ENCODE measurements at regions not wholly inside any gene's neighbourhood (a gene's known extent, or its start where the extent isn't known, plus 50 kb on each side); places are given as distances from the start of the nearest gene placed in this dataset.

DNA sequence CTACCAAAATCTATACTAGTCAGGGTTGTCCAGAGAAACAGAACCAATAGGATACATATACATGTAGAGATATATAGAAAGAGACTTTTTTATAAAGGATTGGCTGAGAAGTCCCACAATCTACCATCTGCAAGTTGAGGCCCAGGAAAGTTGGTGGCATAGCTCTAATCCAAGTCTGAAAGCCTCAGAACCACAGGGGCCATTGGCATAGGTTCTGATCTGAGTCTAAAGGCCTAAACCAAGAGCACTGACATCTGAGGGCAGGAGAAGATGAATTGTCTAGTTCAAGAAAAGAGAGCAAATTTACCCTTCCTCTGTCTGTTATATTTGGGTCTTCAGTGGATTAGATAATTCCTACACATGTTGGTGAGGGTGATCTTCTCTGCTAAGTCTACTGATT, 433.1 kb downstream of the ADAMTS20 start:
- Histone ChIP-seq H3K4me3 (ENCODE audit: extremely low read depth, insufficient read depth, low read length, poor library complexity, severe bottlenecking) (no peak overlapping the region), H3K36me3 (ENCODE audit: control insufficient read depth, insufficient read depth, low read length) (no peaks in the 10 kb centered on the region), H3K4me1 (ENCODE audit: control insufficient read depth, insufficient read depth, low read length, poor library complexity, severe bottlenecking) (no peaks in the 10 kb centered on the region), H3K27ac (ENCODE audit: low read depth, low read length, severe bottlenecking) (no peak overlapping the region), H3K9me3 (ENCODE audit: control insufficient read depth, low read length) (no peaks in the 10 kb centered on the region)

DNA sequence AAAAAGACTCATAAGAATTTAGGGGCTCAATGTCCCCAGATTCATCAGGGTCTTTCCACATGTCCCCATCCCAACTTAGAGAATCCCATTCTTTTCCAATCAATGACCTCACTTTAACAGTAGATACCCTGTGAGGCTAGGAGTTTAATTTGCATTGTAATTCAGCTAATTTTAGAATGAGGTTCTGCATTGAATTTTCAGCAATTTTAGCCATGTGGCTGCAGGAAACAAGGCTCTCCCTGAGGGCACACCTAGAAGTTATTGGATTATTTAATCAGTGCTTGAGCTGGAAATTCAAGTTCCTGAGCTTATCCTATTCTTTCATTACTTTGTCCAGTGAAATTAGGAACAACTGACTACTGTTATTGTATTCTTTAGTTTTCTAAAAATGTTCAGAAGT, 433.8 kb downstream of the ADAMTS20 start:
- Histone ChIP-seq H3K9me3 (ENCODE audit: control insufficient read depth, low read length) (no peaks in the 10 kb centered on the region), H3K27ac (ENCODE audit: low read depth, low read length, severe bottlenecking) (no peak overlapping the region), H3K4me3 (ENCODE audit: extremely low read depth, insufficient read depth, low read length, poor library complexity, severe bottlenecking) (no peak overlapping the region), H3K4me1 (ENCODE audit: control insufficient read depth, insufficient read depth, low read length, poor library complexity, severe bottlenecking) (no peaks in the 10 kb centered on the region), H3K36me3 (ENCODE audit: control insufficient read depth, insufficient read depth, low read length) (no peaks in the 10 kb centered on the region)

DNA sequence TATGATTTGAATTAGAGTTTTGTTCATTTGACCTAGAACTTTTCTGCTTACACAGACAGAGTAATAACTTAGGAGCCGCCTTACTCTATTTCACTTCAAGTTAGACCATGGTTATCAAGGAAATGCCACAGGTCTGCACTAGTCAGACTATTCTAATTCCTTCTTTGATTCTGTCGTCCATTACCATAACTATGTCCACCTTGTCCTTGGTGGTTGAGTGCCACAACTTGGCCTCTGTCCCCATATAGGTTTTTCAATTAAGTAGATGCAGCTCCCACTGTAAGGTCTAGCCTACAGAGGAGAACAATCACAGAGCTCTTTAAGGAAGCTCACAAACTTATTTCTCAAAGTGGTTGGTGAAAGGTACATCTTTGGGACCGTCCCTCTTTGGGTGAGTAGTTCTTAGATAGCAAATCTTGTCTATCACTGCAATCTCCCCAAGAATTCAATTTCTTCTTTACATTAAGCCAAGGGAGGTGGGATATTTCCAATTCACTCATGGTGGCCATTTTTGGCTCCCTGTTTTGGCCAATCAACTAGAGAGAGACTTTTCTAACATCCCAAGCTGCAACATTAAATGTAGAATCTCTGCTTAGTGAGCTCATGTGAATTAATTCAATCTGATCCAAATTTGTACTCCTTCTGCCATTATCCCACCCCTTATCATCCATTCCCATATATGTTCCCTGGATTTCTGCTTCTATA, 434.6 kb downstream of the ADAMTS20 start:
- WGBS, 2 experiments (ENCODE audit: insufficient coverage in 2 of 2): 94 to 95% methylated on average over 2 of the region's 3 CpGs
- Histone ChIP-seq H3K4me1 (ENCODE audit: control insufficient read depth, insufficient read depth, low read length, poor library complexity, severe bottlenecking) (peaks cover 4% of the 10 kb centered on the region), H3K9me3 (ENCODE audit: control insufficient read depth, low read length) (no peaks in the 10 kb centered on the region), H3K27ac (ENCODE audit: low read depth, low read length, severe bottlenecking) (no peak overlapping the region), H3K36me3 (ENCODE audit: control insufficient read depth, insufficient read depth, low read length) (no peaks in the 10 kb centered on the region), H3K4me3 (ENCODE audit: extremely low read depth, insufficient read depth, low read length, poor library complexity, severe bottlenecking) (no peak overlapping the region)

DNA sequence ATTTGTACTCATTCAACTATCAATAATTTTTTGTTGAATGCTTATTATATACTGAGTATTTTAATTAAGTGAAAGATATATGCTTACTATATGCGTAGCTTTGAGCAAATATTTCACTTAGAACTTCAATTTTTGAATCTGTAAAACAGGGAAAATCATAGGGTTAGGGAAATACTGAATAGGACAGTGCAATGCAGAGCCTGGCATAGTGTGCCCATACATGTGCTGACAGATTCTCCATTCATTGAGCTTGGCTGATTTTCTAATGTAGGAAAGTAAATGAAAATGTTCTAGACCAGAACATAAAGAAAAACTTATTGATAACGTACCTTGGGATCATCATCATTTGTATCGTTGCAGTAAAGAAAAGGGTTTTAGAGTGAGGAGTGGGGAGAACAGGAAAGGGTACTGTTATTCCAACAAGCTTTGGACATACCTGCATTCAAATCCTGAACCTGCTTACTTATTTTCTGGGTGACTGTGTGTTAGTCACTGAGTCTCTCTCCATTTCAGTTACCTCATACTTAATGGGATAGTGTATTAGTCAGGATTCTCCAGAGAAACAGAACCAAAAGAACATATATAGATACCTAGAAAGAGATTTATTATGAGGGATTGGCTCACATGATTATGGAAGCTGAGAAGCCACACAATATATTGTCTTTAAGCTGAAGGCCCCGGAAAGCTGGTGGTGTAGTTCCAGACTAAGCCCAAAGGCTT, 436.4 kb downstream of the ADAMTS20 start:
- 95 to 100% methylated on average over 1 to 4 of the region's 4 CpGs for WGBS, 2 experiments (ENCODE audit: insufficient coverage in 2 of 2)
- H3K4me1 ChIP-seq (ENCODE audit: control insufficient read depth, insufficient read depth, low read length, poor library complexity, severe bottlenecking): peaks cover 11% of the 10 kb centered on the region
- H3K9me3 ChIP-seq (ENCODE audit: control insufficient read depth, low read length): no peaks in the 10 kb centered on the region
- H3K27ac ChIP-seq (ENCODE audit: low read depth, low read length, severe bottlenecking): no peak overlapping the region
- no peak overlapping the region for H3K4me3 ChIP-seq (ENCODE audit: extremely low read depth, insufficient read depth, low read length, poor library complexity, severe bottlenecking)
- no peaks in the 10 kb centered on the region for H3K36me3 ChIP-seq (ENCODE audit: control insufficient read depth, insufficient read depth, low read length)

DNA sequence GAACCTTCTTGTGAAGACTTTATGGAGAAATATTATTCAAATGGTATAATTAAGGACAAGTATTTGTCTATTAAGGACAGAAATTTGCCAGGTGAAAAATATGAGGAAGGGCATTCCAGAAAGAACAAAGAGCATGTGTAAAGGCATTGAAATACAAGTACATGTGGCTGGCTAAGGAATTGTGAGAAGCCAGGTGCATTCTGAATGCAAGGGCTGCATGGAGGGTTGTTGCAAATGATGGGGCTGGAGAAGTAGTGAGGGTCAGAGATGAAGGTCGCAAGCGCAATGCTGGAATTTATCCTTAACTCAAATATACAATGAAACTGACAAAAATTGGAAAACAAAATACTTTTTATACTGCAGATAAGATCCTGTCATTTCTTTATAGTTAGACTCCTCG, 437.7 kb downstream of the ADAMTS20 start:
- no peaks in the 10 kb centered on the region for H3K9me3 ChIP-seq (ENCODE audit: control insufficient read depth, low read length)
- H3K4me1 ChIP-seq (ENCODE audit: control insufficient read depth, insufficient read depth, low read length, poor library complexity, severe bottlenecking): peaks cover 11% of the 10 kb centered on the region
- no peaks in the 10 kb centered on the region for H3K36me3 ChIP-seq (ENCODE audit: control insufficient read depth, insufficient read depth, low read length)
- H3K27ac ChIP-seq (ENCODE audit: low read depth, low read length, severe bottlenecking): no peak overlapping the region
- H3K4me3 ChIP-seq (ENCODE audit: extremely low read depth, insufficient read depth, low read length, poor library complexity, severe bottlenecking): no peak overlapping the region
- WGBS, 2 experiments (ENCODE audit: insufficient coverage in 2 of 2): no CpG with 5 or more reads among the region's 3 CpGs

DNA sequence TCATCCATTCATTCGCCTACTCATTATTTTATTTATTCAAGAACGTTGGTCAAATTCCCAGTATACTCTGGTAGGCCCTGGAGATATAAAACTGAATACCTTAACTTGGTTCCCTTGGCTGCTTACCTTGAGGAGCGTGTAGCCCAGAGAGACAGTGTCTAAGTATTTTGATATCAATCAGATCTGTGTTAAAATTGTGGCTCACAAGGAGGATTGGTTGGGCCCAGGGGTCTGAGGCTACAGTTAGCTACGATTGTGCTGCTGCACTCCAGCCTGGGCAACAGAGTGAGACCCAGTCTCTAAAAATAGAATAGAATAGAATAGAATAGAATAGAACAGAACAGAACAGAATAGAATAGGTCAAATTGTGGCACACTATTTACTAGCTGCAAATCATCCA, 438.4 kb downstream of the ADAMTS20 start:
- Histone ChIP-seq H3K36me3 (ENCODE audit: control insufficient read depth, insufficient read depth, low read length) (no peaks in the 10 kb centered on the region), H3K4me3 (ENCODE audit: extremely low read depth, insufficient read depth, low read length, poor library complexity, severe bottlenecking) (no peak overlapping the region), H3K9me3 (ENCODE audit: control insufficient read depth, low read length) (no peaks in the 10 kb centered on the region), H3K4me1 (ENCODE audit: control insufficient read depth, insufficient read depth, low read length, poor library complexity, severe bottlenecking) (peaks cover 11% of the 10 kb centered on the region), H3K27ac (ENCODE audit: low read depth, low read length, severe bottlenecking) (no peak overlapping the region)
- 97 to 100% methylated on average over 2 to 4 of the region's 4 CpGs for WGBS, 2 experiments (ENCODE audit: insufficient coverage in 2 of 2)

DNA sequence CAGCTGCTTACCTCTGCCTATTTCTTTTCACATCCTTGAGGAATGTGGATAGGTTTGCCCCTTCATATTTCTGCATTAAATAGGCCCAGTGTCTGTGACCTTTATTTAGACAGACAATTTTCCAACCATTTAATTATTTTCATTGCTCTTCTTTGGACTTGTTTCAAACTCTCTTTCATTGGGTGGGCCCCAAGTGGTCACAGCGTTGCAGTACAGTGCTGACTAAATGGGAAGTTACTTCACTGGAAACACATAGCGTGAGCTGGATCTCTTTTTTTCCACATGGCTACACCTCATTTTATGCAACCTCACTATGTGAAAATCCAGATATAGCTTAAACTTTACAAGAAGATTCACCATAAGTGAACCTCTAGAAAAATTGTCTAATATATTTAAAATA, 438.9 kb downstream of the ADAMTS20 start:
- Histone ChIP-seq H3K27ac (ENCODE audit: low read depth, low read length, severe bottlenecking) (peak overlapping the region; percentile 96), H3K36me3 (ENCODE audit: control insufficient read depth, insufficient read depth, low read length) (no peaks in the 10 kb centered on the region), H3K4me1 (ENCODE audit: control insufficient read depth, insufficient read depth, low read length, poor library complexity, severe bottlenecking) (peaks cover 11% of the 10 kb centered on the region), H3K9me3 (ENCODE audit: control insufficient read depth, low read length) (no peaks in the 10 kb centered on the region), H3K4me3 (ENCODE audit: extremely low read depth, insufficient read depth, low read length, poor library complexity, severe bottlenecking) (no peak overlapping the region)
- 90 to 100% methylated on average over 2 of the region's 2 CpGs for WGBS, 2 experiments (ENCODE audit: insufficient coverage in 2 of 2)

DNA sequence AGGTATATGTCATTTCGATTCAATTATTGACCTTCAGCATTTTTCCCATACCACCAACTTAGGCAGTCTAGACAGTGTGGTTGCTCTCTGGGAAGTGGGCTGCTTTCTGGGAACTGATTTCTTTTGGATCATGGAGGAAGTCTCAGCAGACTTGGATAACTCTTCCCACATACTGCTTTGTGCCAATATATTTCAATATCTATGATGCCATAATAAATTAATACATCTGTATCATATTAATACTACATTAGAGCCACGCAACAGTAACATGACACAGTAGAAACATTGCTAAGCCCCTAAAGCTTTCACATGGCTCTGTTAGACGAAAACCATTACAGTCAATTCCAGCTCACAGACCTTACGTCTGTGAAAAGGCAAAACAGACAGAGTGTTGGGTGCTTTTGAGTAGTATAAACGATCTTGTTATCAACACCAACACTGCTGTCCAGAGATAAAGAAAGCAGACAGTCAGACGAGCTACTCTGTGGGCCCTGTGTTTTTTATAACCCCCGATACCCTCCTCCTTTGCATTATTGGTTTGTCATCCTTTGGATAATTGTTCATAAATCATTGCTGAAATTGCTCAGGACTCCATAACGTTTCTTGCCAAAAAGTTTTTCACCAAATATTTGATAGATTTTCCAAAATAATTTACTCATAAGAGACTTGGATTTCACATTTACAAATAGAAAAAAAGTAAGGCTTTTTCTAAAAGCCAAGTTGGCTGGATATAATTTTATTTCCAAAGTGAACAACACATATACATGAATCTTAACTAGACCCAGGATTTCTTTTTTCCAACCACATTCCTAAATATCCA, 439.7 kb downstream of the ADAMTS20 start:
- H3K27ac ChIP-seq (ENCODE audit: low read depth, low read length, severe bottlenecking): peak overlapping the region; percentile 96
- H3K4me1 ChIP-seq (ENCODE audit: control insufficient read depth, insufficient read depth, low read length, poor library complexity, severe bottlenecking): peaks cover 11% of the 10 kb centered on the region
- H3K36me3 ChIP-seq (ENCODE audit: control insufficient read depth, insufficient read depth, low read length): no peaks in the 10 kb centered on the region
- no peak overlapping the region for H3K4me3 ChIP-seq (ENCODE audit: extremely low read depth, insufficient read depth, low read length, poor library complexity, severe bottlenecking)
- no peaks in the 10 kb centered on the region for H3K9me3 ChIP-seq (ENCODE audit: control insufficient read depth, low read length)
- 56% methylated on average over 2 of the region's 8 CpGs; no CpG with 5 or more reads in 1 of the 2 experiments for WGBS, 2 experiments (ENCODE audit: insufficient coverage in 2 of 2)

DNA sequence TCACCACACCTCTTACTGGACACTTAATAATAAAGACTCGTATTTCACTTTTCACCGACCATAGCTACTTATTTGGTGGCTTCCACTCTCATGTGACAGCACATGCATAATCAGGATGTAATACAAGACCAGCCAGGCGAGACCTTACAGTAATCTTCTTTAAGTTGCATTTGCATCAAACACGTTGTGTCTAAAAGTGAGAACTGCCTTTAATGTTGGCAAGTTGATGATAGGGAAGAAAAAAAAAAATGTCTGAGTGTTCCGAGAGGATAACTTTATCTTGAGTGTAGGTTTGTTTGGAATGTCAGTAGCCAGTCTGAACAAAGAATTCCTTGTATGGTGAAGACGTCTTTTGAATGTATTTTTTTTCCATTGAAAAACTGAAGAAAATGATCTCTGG, 440.4 kb downstream of the ADAMTS20 start:
- no peak overlapping the region for H3K4me3 ChIP-seq (ENCODE audit: extremely low read depth, insufficient read depth, low read length, poor library complexity, severe bottlenecking)
- peaks cover 11% of the 10 kb centered on the region for H3K4me1 ChIP-seq (ENCODE audit: control insufficient read depth, insufficient read depth, low read length, poor library complexity, severe bottlenecking)
- H3K9me3 ChIP-seq (ENCODE audit: control insufficient read depth, low read length): no peaks in the 10 kb centered on the region
- WGBS, 2 experiments (ENCODE audit: insufficient coverage in 2 of 2): 51 to 79% methylated on average over 3 to 4 of the region's 6 CpGs
- peak overlapping the region; percentile 96 for H3K27ac ChIP-seq (ENCODE audit: low read depth, low read length, severe bottlenecking)
- H3K36me3 ChIP-seq (ENCODE audit: control insufficient read depth, insufficient read depth, low read length): no peaks in the 10 kb centered on the region

DNA sequence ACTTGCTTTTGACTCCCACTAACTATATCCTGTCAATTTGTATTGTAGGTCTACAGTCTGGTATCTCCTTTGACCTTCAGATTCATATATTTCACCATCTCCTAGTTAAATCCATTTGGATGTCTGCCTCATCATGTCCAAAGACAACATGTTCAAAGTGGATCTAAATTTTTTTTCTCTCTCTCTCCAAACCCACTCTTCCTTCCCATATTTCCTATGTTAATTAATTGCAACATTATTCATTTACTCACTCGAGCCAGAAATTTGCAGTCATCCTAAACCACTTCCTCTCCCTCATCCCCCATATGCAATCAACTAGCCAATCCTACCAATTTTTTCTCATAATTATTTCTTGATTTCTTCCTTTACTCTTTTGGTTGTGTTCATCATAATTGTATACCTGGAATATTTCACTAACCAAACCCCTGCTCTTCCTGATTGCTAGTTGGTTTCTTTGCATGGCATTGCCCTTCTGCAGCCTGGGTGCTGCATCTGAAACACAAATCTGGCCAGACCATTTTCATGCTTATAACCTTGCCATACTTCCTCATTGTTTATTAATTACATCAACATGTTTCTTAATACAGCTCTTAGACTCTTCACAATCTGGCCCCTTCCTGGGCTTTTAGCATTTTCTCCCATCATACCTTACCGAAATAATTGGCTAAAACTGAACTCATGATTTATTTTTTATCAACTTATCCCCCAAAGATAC, 442.2 kb downstream of the ADAMTS20 start:
- Histone ChIP-seq H3K4me1 (ENCODE audit: control insufficient read depth, insufficient read depth, low read length, poor library complexity, severe bottlenecking) (peaks cover 23% of the 10 kb centered on the region), H3K36me3 (ENCODE audit: control insufficient read depth, insufficient read depth, low read length) (no peaks in the 10 kb centered on the region), H3K27ac (ENCODE audit: low read depth, low read length, severe bottlenecking) (no peak overlapping the region), H3K4me3 (ENCODE audit: extremely low read depth, insufficient read depth, low read length, poor library complexity, severe bottlenecking) (no peak overlapping the region), H3K9me3 (ENCODE audit: control insufficient read depth, low read length) (no peaks in the 10 kb centered on the region)
- WGBS, 2 experiments (ENCODE audit: insufficient coverage in 2 of 2): 91% methylated on average over 2 of the region's 2 CpGs

Data from mesodermal cell (in vitro differentiated cells).